Stomach (tissue), 4 donors: ENCODE measurements at regions not wholly inside any gene's neighbourhood (a gene's known extent, or its start where the extent isn't known, plus 50 kb on each side); places are given as distances from the start of the nearest gene placed in this dataset.

Experiments
- CTCF ChIP-seq, 7 experiments: fragments of 450-650 bp in 4 of 7; fragments of 200-600 bp in 3 of 7; sonication (generic) in 3 of 7; IDR thresholded peaks; one replicate each; pipeline ENCODE4 v1.5.1; 2016 to 2019; ENCODE audit warnings: antibody characterized with exemption in 7 of 7, control low read depth in 2 of 7, mild to moderate bottlenecking in 1 of 7
- EP300 ChIP-seq: sonication (generic); formaldehyde crosslinking; IDR thresholded peaks from one replicate; pipeline ENCODE4 v1.6.1; 2017; ENCODE audit warnings: antibody characterized with exemption
- POLR2A ChIP-seq, 4 donors: fragments of 450-650 bp; IDR thresholded peaks; one replicate each; pipeline ENCODE4 v1.6.1; 2016; ENCODE audit warnings: antibody characterized with exemption in 4 of 4, control low read depth in 2 of 4, mild to moderate bottlenecking in 1 of 4, moderate library complexity in 1 of 4
- POLR2AphosphoS5 ChIP-seq, 3 donors: sonication (generic); formaldehyde crosslinking; IDR thresholded peaks; one replicate each; pipeline ENCODE4 v1.6.1; 2016; ENCODE audit warnings: antibody characterized with exemption in 3 of 3

- TF ChIP-seq POLR2A (IDR thresholded peaks at IDR 0.05), result no peak
- TF ChIP-seq CTCF (IDR thresholded peaks at IDR 0.05), result no peak
- TF ChIP-seq EP300, result no peak
- no peak for TF ChIP-seq POLR2AphosphoS5 (IDR thresholded peaks at IDR 0.05)
Measured at GRCh38 chr2:76197428-76197827, 486.7 kb upstream of the GCFC2 start.
